Peyer's patch (tissue), 4 donors: ENCODE measurements at regions not wholly inside any gene's neighbourhood (a gene's known extent, or its start where the extent isn't known, plus 50 kb on each side); places are given as distances from the start of the nearest gene placed in this dataset.

Source experiments
- CTCF ChIP-seq, 6 experiments: fragments of 450-650 bp in 4 of 6; fragments of 200-600 bp in 2 of 6; sonication (generic) in 1 of 6; IDR thresholded peaks; one replicate each; pipeline ENCODE4 v1.5.1; 2017 to 2019; ENCODE audit warnings: antibody characterized with exemption in 6 of 6, mild to moderate bottlenecking in 3 of 6, moderate library complexity in 1 of 6
- POLR2A ChIP-seq, 2 donors: fragments of 450-650 bp; IDR thresholded peaks; one replicate each; pipeline ENCODE4 v1.5.1; 2017; ENCODE audit warnings: antibody characterized with exemption in 2 of 2, mild to moderate bottlenecking in 2 of 2, moderate library complexity in 2 of 2

- TF ChIP-seq CTCF (IDR thresholded peaks at IDR 0.05) (no peak), POLR2A (IDR thresholded peaks at IDR 0.05) (no peak)
Measured at GRCh38 chr4:128725405-128726055, 84.0 kb upstream of the JADE1 start.
